Naive thymus-derived CD4-positive, alpha-beta T cell (primary cell): ENCODE measurements at regions not wholly inside any gene's neighbourhood (a gene's known extent, or its start where the extent isn't known, plus 50 kb on each side); places are given as distances from the start of the nearest gene placed in this dataset.

Experiments
- ATAC-seq: fragments of 150-1000 bp; cut with Tn5 transposase; 2 replicates; pipeline ENCODE4 v1.10.0; 2021; ENCODE audit warnings: mild to moderate bottlenecking, moderate library complexity
- CTCF ChIA-PET: fragments of 350-600 bp; sonication (Branson Sonifier 250); formaldehyde crosslinking; loops from one replicate; lab custom pipeline; 2021; ENCODE audit warnings: antibody characterized with exemption; lab: Charles Lee
- POLR2A ChIA-PET: fragments of 350-600 bp; sonication (Branson Sonifier 250); formaldehyde crosslinking; loops from one replicate; lab custom pipeline; 2021; ENCODE audit warnings: antibody characterized with exemption, inconsistent platforms; lab: Charles Lee
- DNase-seq, 9 donors: peaks; one replicate each; pipeline versions ENCODE4 v3.0.0 to v3.0.0-alpha.2; 2020 to 2022; ENCODE audit warnings: mixed read lengths in 1 of 9
- H3K27ac ChIP-seq: one replicate; pipeline ENCODE4 v1.7.0; 2013; ENCODE audit warnings: mild to moderate bottlenecking, low read depth, low read length, moderate library complexity
- H3K27me3 ChIP-seq, 2 donors: one replicate each; pipeline ENCODE4 v1.7.0; 2013; ENCODE audit warnings: low read length in 2 of 2, mild to moderate bottlenecking in 2 of 2, moderate library complexity in 2 of 2; ENCODE audit not compliant: control insufficient read depth in 2 of 2, insufficient read depth in 2 of 2
- H3K36me3 ChIP-seq, 3 experiments: 1 replicate in 2 of 3; 2 replicates in 1 of 3; pipeline ENCODE4 v1.7.0; 2013; ENCODE audit warnings: low read length in 3 of 3, mild to moderate bottlenecking in 3 of 3, moderate library complexity in 1 of 3; ENCODE audit not compliant: insufficient read depth in 3 of 3, control insufficient read depth in 2 of 3
- H3K4me1 ChIP-seq, 2 donors: one replicate each; pipeline ENCODE4 v1.7.0; 2013; ENCODE audit warnings: low read length in 2 of 2, mild to moderate bottlenecking in 2 of 2, moderate library complexity in 1 of 2; ENCODE audit not compliant: control insufficient read depth in 2 of 2, insufficient read depth in 2 of 2
- H3K4me3 ChIP-seq: 2 replicates; pipeline ENCODE4 v1.7.0; 2013; ENCODE audit warnings: mild to moderate bottlenecking, low read length
- H3K9me3 ChIP-seq, 3 experiments: 1 replicate in 2 of 3; 2 replicates in 1 of 3; pipeline ENCODE4 v1.7.0; 2013; ENCODE audit warnings: low read length in 3 of 3; ENCODE audit not compliant: control insufficient read depth in 2 of 3
- H3K27ac Mint-ChIP-seq, 9 donors: one replicate each; pipeline ENCODE4 v1.8.0; 2020 to 2022; ENCODE audit warnings: mixed read lengths in 9 of 9, mild to moderate bottlenecking in 8 of 9, moderate library complexity in 5 of 9, inconsistent platforms in 2 of 9
- H3K27me3 Mint-ChIP-seq, 5 donors: one replicate each; pipeline ENCODE4 v1.8.0; 2021 to 2022; ENCODE audit warnings: mixed read lengths in 5 of 5, mild to moderate bottlenecking in 1 of 5
- H3K36me3 Mint-ChIP-seq, 5 donors: one replicate each; pipeline ENCODE4 v1.8.0; 2020 to 2022; ENCODE audit warnings: mixed read lengths in 5 of 5, mild to moderate bottlenecking in 3 of 5, inconsistent platforms in 1 of 5
- H3K4me1 Mint-ChIP-seq, 7 donors: one replicate each; pipeline ENCODE4 v1.8.0; 2020 to 2022; ENCODE audit warnings: mixed read lengths in 7 of 7, mild to moderate bottlenecking in 3 of 7, inconsistent platforms in 1 of 7
- H3K4me3 Mint-ChIP-seq, 10 donors: one replicate each; pipeline ENCODE4 v1.8.0; 2020 to 2022; ENCODE audit warnings: mild to moderate bottlenecking in 10 of 10, mixed read lengths in 10 of 10, moderate library complexity in 6 of 10, inconsistent platforms in 2 of 10
- H3K9me3 Mint-ChIP-seq, 11 donors: one replicate each; pipeline ENCODE4 v1.8.0; 2020 to 2022; ENCODE audit warnings: mixed read lengths in 11 of 11, mild to moderate bottlenecking in 4 of 11, inconsistent platforms in 1 of 11, moderate library complexity in 1 of 11
- intact Hi-C, 2 donors: fragments of 100-400 bp; cut with micrococcal nuclease; formaldehyde crosslinking; loops; one replicate each; pipeline ENCODE4 v1.15.1; 2023

GRCh38 chr2:71829008-71829407 lies 318.7 kb downstream of the CYP26B1 start:
- H3K4me1 ChIP-seq: no peaks in the 10 kb centered on the region
- no peak overlapping the region for H3K4me3 Mint-ChIP-seq
- H3K36me3 Mint-ChIP-seq: no peaks in the 10 kb centered on the region
- peaks cover 0 to 2% of the 10 kb centered on the region in 2 donors for H3K27me3 ChIP-seq
- H3K27ac ChIP-seq: no peak overlapping the region
- peaks cover 0 to 5% (median 0%) of the 10 kb centered on the region in 7 donors for H3K4me1 Mint-ChIP-seq
- H3K27ac Mint-ChIP-seq: no peak overlapping the region
- H3K27me3 Mint-ChIP-seq: peaks cover 0 to 29% (median 20%) of the 10 kb centered on the region in 5 donors
- intact Hi-C loops: no loop called here
- CTCF ChIA-PET: no interaction called here
- no peak for DNase-seq
- no peak for ATAC-seq
- peaks cover 0 to 9% (median 2%) of the 10 kb centered on the region in 11 donors for H3K9me3 Mint-ChIP-seq
- H3K4me3 ChIP-seq: no peak overlapping the region
- no peaks in the 10 kb centered on the region for H3K9me3 ChIP-seq
- POLR2A ChIA-PET: no interaction called here
- H3K36me3 ChIP-seq: no peaks in the 10 kb centered on the region

- POLR2A ChIA-PET: no interaction called here
- Histone ChIP-seq H3K4me3 (no peak overlapping the region), H3K36me3 (no peaks in the 10 kb centered on the region), H3K27me3 (peaks cover 0 to 2% of the 10 kb centered on the region in 2 donors), H3K4me1 (no peaks in the 10 kb centered on the region), H3K27ac (no peak overlapping the region), H3K9me3 (no peaks in the 10 kb centered on the region)
- Mint-ChIP-seq H3K27me3 (peaks cover 0 to 35% (median 25%) of the 10 kb centered on the region in 5 donors), H3K4me3 (no peak overlapping the region), H3K36me3 (no peaks in the 10 kb centered on the region), H3K9me3 (peaks cover 0 to 9% (median 2%) of the 10 kb centered on the region in 11 donors), H3K4me1 (peaks cover 0 to 5% (median 0%) of the 10 kb centered on the region in 7 donors), H3K27ac (no peak overlapping the region)
- CTCF ChIA-PET: no interaction called here
- intact Hi-C loops: no loop called here
- DNase-seq: no peak
- no peak for ATAC-seq
These were observed 319.7 kb downstream of the CYP26B1 start for GRCh38 chr2:71827973-71828372.

GRCh38 chr2:71827524-71827901 lies 320.1 kb downstream of the CYP26B1 start:
- H3K27me3 Mint-ChIP-seq: peaks cover 0 to 38% (median 28%) of the 10 kb centered on the region in 5 donors
- no peaks in the 10 kb centered on the region for H3K9me3 ChIP-seq
- H3K27me3 ChIP-seq: peaks cover 0 to 2% of the 10 kb centered on the region in 2 donors
- H3K36me3 ChIP-seq: no peaks in the 10 kb centered on the region
- no peaks in the 10 kb centered on the region for H3K36me3 Mint-ChIP-seq
- H3K4me1 Mint-ChIP-seq: peaks cover 0 to 5% (median 0%) of the 10 kb centered on the region in 7 donors
- ChIA-PET POLR2A (no interaction called here), CTCF (no interaction called here)
- no peaks in the 10 kb centered on the region for H3K4me1 ChIP-seq
- H3K4me3 ChIP-seq: no peak overlapping the region
- H3K27ac ChIP-seq: no peak overlapping the region
- H3K9me3 Mint-ChIP-seq: peaks cover 0 to 9% (median 2%) of the 10 kb centered on the region in 11 donors
- no peak overlapping the region for H3K4me3 Mint-ChIP-seq
- H3K27ac Mint-ChIP-seq: no peak overlapping the region
- ATAC-seq: no peak
- intact Hi-C loops: no loop called here
- DNase-seq: no peak

- Mint-ChIP-seq H3K27me3 (peaks cover 0 to 41% (median 28%) of the 10 kb centered on the region in 5 donors), H3K9me3 (peaks cover 0 to 9% (median 2%) of the 10 kb centered on the region in 11 donors), H3K27ac (no peak overlapping the region), H3K4me3 (no peak overlapping the region), H3K36me3 (no peaks in the 10 kb centered on the region), H3K4me1 (peaks cover 0 to 5% (median 0%) of the 10 kb centered on the region in 7 donors)
- Histone ChIP-seq H3K36me3 (no peaks in the 10 kb centered on the region), H3K27me3 (no peaks in the 10 kb centered on the region), H3K9me3 (no peaks in the 10 kb centered on the region), H3K27ac (no peak overlapping the region), H3K4me1 (no peaks in the 10 kb centered on the region), H3K4me3 (no peak overlapping the region)
- ATAC-seq (no peak), DNase-seq (no peak)
- ChIA-PET POLR2A (no interaction called here), CTCF (no interaction called here)
- intact Hi-C loops: no loop called here
These were observed 320.7 kb downstream of the CYP26B1 start for GRCh38 chr2:71826826-71827523.

GRCh38 chr2:71826299-71826698 lies 321.4 kb downstream of the CYP26B1 start:
- no peak overlapping the region for H3K4me3 ChIP-seq
- H3K27me3 Mint-ChIP-seq: peaks cover 0 to 43% (median 28%) of the 10 kb centered on the region in 5 donors
- intact Hi-C loops: no loop called here

GRCh38 chr2:71824436-71824835 lies 323.2 kb downstream of the CYP26B1 start:
- no peak overlapping the region for H3K4me3 Mint-ChIP-seq
- intact Hi-C loops: no loop called here

More at GRCh38 chr2:71826299-71826698, 321.4 kb downstream of the CYP26B1 start:
- H3K4me1 ChIP-seq: no peaks in the 10 kb centered on the region
- H3K27ac ChIP-seq: no peak overlapping the region
- H3K27ac Mint-ChIP-seq: no peak overlapping the region
- peaks cover 0 to 5% (median 0%) of the 10 kb centered on the region in 7 donors for H3K4me1 Mint-ChIP-seq
- no peak for DNase-seq
- no peak for ATAC-seq
- no peak overlapping the region for H3K4me3 Mint-ChIP-seq
- no peaks in the 10 kb centered on the region for H3K36me3 ChIP-seq
- ChIA-PET POLR2A (no interaction called here), CTCF (interaction anchor here (1.2 kb wide), 1 partner anchor 29 kb away, joined by 3 read pairs; no protein-coding TSS in a partner anchor)
- H3K9me3 Mint-ChIP-seq: peaks cover 0 to 9% (median 2%) of the 10 kb centered on the region in 11 donors
- no peaks in the 10 kb centered on the region for H3K9me3 ChIP-seq
- no peaks in the 10 kb centered on the region for H3K36me3 Mint-ChIP-seq
- H3K27me3 ChIP-seq: no peaks in the 10 kb centered on the region

GRCh38 chr2:71823526-71823925 lies 324.1 kb downstream of the CYP26B1 start:
- H3K4me1 ChIP-seq: no peaks in the 10 kb centered on the region
- DNase-seq (no peak), ATAC-seq (no peak)
- H3K36me3 Mint-ChIP-seq: no peaks in the 10 kb centered on the region
- no peaks in the 10 kb centered on the region for H3K4me1 Mint-ChIP-seq
- H3K4me3 ChIP-seq: no peak overlapping the region
- no peak overlapping the region for H3K27ac Mint-ChIP-seq
- ChIA-PET POLR2A (no interaction called here), CTCF (no interaction called here)
- H3K36me3 ChIP-seq: no peaks in the 10 kb centered on the region
- peaks cover 0 to 9% (median 2%) of the 10 kb centered on the region in 11 donors for H3K9me3 Mint-ChIP-seq
- no peaks in the 10 kb centered on the region for H3K27me3 ChIP-seq
- no peaks in the 10 kb centered on the region for H3K9me3 ChIP-seq
- intact Hi-C loops: no loop called here
- H3K27ac ChIP-seq: no peak overlapping the region
- H3K27me3 Mint-ChIP-seq: peaks cover 0 to 35% (median 19%) of the 10 kb centered on the region in 5 donors
- H3K4me3 Mint-ChIP-seq: no peak overlapping the region

More at GRCh38 chr2:71824436-71824835, 323.2 kb downstream of the CYP26B1 start:
- POLR2A ChIA-PET: no interaction called here
- Mint-ChIP-seq H3K27ac (no peak overlapping the region), H3K9me3 (peaks cover 0 to 9% (median 2%) of the 10 kb centered on the region in 11 donors), H3K4me1 (no peaks in the 10 kb centered on the region), H3K27me3 (peaks cover 0 to 35% (median 19%) of the 10 kb centered on the region in 5 donors), H3K36me3 (no peaks in the 10 kb centered on the region)
- Histone ChIP-seq H3K27ac (no peak overlapping the region), H3K36me3 (no peaks in the 10 kb centered on the region), H3K9me3 (no peaks in the 10 kb centered on the region), H3K4me1 (no peaks in the 10 kb centered on the region), H3K4me3 (no peak overlapping the region), H3K27me3 (no peaks in the 10 kb centered on the region)
- ATAC-seq (no peak), DNase-seq (no peak)
- CTCF ChIA-PET: no interaction called here
